CD4-positive, alpha-beta T cell treated with Interleukin-12 subunit alpha and Interleukin-12 subunit beta, for 1 hour (primary cell): ENCODE measurements at regions not wholly inside any gene's neighbourhood (a gene's known extent, or its start where the extent isn't known, plus 50 kb on each side); places are given as distances from the start of the nearest gene placed in this dataset.
"Not testable (repeated sequence)": the region's sequence is repeated elsewhere in the genome, so short reads cannot be mapped to it uniquely, and the experiment has no call there.

Experiments
- DNase-seq: peaks from one replicate; pipeline ENCODE4 v3.0.0-alpha.2; 2020

- DNase-seq = no peak
Observed at GRCh38 chr12:131466932-131467331, 244.0 kb upstream of the SFSWAP start.

- DNase-seq = no peak
Observed at GRCh38 chr12:131468206-131468605, 242.7 kb upstream of the SFSWAP start.

GRCh38 chr12:131469945-131470344 is 240.9 kb upstream of the SFSWAP start:
- not testable (repeated sequence) for DNase-seq

GRCh38 chr12:131471271-131471905 is 239.5 kb upstream of the SFSWAP start:
- no peak for DNase-seq

- DNase-seq = no peak
Observed at GRCh38 chr12:131471946-131472732, 238.8 kb upstream of the SFSWAP start.

- no peak for DNase-seq
Observed at GRCh38 chr12:131473261-131473660, 237.6 kb upstream of the SFSWAP start.

- DNase-seq = no peak
Observed at GRCh38 chr12:131473741-131474709, 236.9 kb upstream of the SFSWAP start.

- DNase-seq = not testable (repeated sequence)
Observed at GRCh38 chr12:131475012-131475411, 235.9 kb upstream of the SFSWAP start.

GRCh38 chr12:131477613-131478012 is 233.3 kb upstream of the SFSWAP start:
- no peak for DNase-seq

- no peak for DNase-seq
Observed at GRCh38 chr12:131478468-131478867, 232.4 kb upstream of the SFSWAP start.

GRCh38 chr12:131482199-131482598 is 228.7 kb upstream of the SFSWAP start:
- no peak for DNase-seq

- no peak for DNase-seq
Observed at GRCh38 chr12:131482686-131483085, 228.2 kb upstream of the SFSWAP start.

GRCh38 chr12:131486451-131487230 is 224.2 kb upstream of the SFSWAP start:
- no peak for DNase-seq

- DNase-seq = no peak
Observed at GRCh38 chr12:131487388-131488124, 223.3 kb upstream of the SFSWAP start.

- no peak for DNase-seq
Observed at GRCh38 chr12:131489718-131490117, 221.2 kb upstream of the SFSWAP start.

GRCh38 chr12:131491155-131491554 is 219.7 kb upstream of the SFSWAP start:
- no peak for DNase-seq

GRCh38 chr12:131491916-131492490 is 218.9 kb upstream of the SFSWAP start:
- DNase-seq = no peak

GRCh38 chr12:131493068-131493826 is 217.6 kb upstream of the SFSWAP start:
- DNase-seq = no peak

GRCh38 chr12:131494216-131494615 is 216.7 kb upstream of the SFSWAP start:
- no peak for DNase-seq

- no peak for DNase-seq
Observed at GRCh38 chr12:131494741-131495524, 216.0 kb upstream of the SFSWAP start.
